HUDEP-2 (cell line): ENCODE measurements at regions not wholly inside any gene's neighbourhood (a gene's known extent, or its start where the extent isn't known, plus 50 kb on each side); places are given as distances from the start of the nearest gene placed in this dataset.
A peak's percentile ranks its signal among the peaks of the same experiment; 100 is the strongest.
"Not testable (repeated sequence)": the region's sequence is repeated elsewhere in the genome, so short reads cannot be mapped to it uniquely, and the experiment has no call there.

ENCODE experiments used
- DNase-seq, 76 experiments: peaks; one replicate each; lab custom pipeline; 2025; ENCODE audit not compliant: unreplicated experiment in 76 of 76; lab: John Stamatoyannopoulos, UW

GRCh38 chr7:47191316-47191715 lies 390.6 kb downstream of the TNS3 start:
- no peak for DNase-seq

GRCh38 chr7:47190462-47190861 lies 391.4 kb downstream of the TNS3 start:
- DNase-seq, result no peak

GRCh38 chr7:47188653-47189315 lies 393.1 kb downstream of the TNS3 start:
- peak in 1 of 76 experiments; percentile 7 for DNase-seq

GRCh38 chr7:47188136-47188535 lies 393.8 kb downstream of the TNS3 start:
- DNase-seq, result no peak

GRCh38 chr7:47186316-47186715 lies 395.6 kb downstream of the TNS3 start:
- no peak for DNase-seq

- DNase-seq, result no peak
These were observed 396.1 kb downstream of the TNS3 start for GRCh38 chr7:47185839-47186238.

GRCh38 chr7:47185170-47185569 lies 396.7 kb downstream of the TNS3 start:
- DNase-seq, result no peak

GRCh38 chr7:47183862-47184590 lies 397.9 kb downstream of the TNS3 start:
- DNase-seq, result no peak

GRCh38 chr7:47181746-47182361 lies 400.1 kb downstream of the TNS3 start:
- no peak for DNase-seq

GRCh38 chr7:47180516-47180826 lies 401.4 kb downstream of the TNS3 start:
- DNase-seq, result no peak

- peak in 21 of 76 experiments; percentile 1 to 50 (median 6) for DNase-seq
These were observed 401.9 kb downstream of the TNS3 start for GRCh38 chr7:47179812-47180515.

GRCh38 chr7:47172602-47173539 lies 409.0 kb downstream of the TNS3 start:
- not testable (repeated sequence) for DNase-seq

GRCh38 chr7:47170516-47170915 lies 411.4 kb downstream of the TNS3 start:
- no peak for DNase-seq

- DNase-seq, result no peak
These were observed 427.1 kb downstream of the TNS3 start for GRCh38 chr7:47154791-47155190.

GRCh38 chr7:47153576-47153975 lies 428.3 kb downstream of the TNS3 start:
- DNase-seq, result no peak

- DNase-seq, result no peak
These were observed 428.9 kb downstream of the TNS3 start for GRCh38 chr7:47153058-47153457.

- DNase-seq, result no peak
These were observed 429.6 kb downstream of the TNS3 start for GRCh38 chr7:47152307-47152706.

GRCh38 chr7:47150497-47151260 lies 431.2 kb downstream of the TNS3 start:
- no peak for DNase-seq

GRCh38 chr7:47149971-47150370 lies 431.9 kb downstream of the TNS3 start:
- DNase-seq, result no peak
